GM11168 (cell line): ENCODE measurements at regions not wholly inside any gene's neighbourhood (a gene's known extent, or its start where the extent isn't known, plus 50 kb on each side); places are given as distances from the start of the nearest gene placed in this dataset.
"Not testable (repeated sequence)": the region's sequence is repeated elsewhere in the genome, so short reads cannot be mapped to it uniquely, and the experiment has no call there.

Experiments used
- in situ Hi-C: fragments of 300-500 bp; cut with MboI; formaldehyde crosslinking; loops from one replicate; pipeline ENCODE4 v1.12.0; 2022; ENCODE audit warnings: low sequenced_read_pairs; ENCODE audit not compliant: unreplicated experiment

DNA sequence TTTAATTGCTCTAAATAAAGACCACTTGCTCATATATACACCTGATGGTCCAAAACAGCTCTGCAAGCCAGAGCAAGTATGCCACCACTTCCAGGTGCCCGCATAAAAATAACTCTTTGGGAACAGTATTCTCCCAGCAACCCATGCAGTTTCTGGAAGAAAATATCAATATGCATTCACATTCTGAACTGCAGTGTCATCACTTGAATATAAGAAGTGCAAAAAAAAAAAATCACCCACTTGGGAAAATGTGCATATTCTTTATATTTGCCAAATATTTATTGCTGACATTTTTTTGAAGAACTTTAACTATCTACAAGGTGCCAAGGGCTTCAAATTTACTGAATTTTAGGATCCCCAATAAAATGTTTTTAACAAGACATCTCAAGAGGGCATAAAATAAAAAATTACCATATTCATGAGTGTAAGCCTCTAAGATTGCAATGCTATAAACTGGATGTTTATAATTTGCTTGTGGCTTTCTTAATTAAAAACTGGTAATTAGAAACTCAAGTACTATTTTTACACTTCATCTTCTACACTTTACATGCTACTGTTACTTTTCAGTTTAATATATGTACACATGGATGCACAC, 360.6 kb upstream of the HNRNPA3 start:
- in situ Hi-C loops = no loop called here

DNA sequence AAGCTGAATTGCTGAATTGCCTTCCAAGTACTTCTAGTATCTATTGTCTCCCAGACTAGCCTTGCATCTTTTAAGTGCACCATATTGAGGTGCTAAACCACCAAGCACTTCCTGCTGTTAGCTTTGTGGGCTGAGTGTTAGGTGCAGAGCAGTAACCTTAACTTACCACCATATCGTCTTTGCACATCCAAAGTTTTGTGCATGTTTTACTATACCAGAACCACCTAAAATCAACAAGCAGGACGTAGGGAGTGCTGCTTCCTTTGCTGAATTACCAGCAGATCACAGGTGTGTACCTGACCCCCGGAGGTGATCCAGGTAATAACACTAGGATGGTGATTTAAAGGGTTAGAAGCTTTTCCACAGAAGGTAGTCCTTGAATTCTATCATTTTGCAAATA, 359.9 kb upstream of the HNRNPA3 start:
- in situ Hi-C loops = no loop called here

DNA sequence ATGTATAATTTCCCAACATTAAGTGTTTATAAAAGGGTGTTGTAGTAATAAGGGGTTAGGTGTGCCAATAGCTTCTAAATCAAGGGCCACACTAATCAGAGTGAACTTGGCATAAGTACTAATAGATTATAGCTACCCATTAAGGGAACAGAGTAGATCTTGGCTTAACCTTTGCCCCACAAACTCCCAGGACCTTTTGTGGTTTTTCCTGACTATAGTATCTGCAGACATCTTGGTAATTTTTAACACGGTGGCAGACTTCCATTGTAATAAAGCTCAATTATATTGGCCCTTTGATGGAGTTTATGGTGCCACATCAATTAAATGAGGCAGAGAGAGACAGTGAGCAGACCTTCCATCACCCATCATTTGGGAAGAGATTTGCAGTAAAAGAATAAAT, 358.5 kb upstream of the HNRNPA3 start:
- in situ Hi-C loops = no loop called here

DNA sequence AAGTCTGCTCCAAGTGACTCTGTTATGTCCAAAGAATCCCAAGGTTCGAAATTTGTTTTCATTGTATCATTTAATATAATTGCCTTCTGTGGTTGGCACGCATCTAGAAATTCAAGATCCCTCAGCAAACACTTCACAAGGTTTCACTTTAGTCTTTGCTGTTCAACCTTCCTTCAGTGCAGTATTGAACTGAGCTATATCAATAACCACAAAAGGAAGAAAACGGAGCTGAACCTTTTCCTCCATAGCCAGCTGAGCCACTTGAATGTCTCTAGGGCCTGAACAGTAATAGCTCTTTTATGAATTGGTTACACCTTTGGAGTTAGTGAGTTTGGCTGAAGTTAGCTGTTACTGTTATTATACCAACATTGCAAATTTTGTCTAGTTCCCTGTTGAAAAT, 357.7 kb upstream of the HNRNPA3 start:
- in situ Hi-C loops = no loop called here

DNA sequence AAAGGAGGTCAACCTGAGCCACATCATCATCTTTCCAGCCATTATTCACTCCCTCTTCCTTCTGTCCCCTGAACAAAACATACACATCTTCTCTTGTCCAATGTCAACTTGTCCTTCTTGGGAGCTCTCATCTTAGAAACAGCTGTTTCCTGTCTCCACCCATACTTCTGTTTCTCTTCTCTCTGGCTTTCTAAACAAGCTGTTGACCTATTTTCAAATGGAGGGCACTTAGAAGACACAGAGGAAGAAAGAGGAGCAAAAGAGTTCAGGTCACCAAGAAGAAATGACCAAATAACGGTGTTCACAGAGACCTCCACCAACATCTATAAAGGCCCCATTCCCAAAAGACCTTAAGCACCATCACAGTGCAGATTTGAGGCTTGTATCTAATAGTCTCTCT, 355.9 kb upstream of the HNRNPA3 start:
- in situ Hi-C loops = no loop called here

DNA sequence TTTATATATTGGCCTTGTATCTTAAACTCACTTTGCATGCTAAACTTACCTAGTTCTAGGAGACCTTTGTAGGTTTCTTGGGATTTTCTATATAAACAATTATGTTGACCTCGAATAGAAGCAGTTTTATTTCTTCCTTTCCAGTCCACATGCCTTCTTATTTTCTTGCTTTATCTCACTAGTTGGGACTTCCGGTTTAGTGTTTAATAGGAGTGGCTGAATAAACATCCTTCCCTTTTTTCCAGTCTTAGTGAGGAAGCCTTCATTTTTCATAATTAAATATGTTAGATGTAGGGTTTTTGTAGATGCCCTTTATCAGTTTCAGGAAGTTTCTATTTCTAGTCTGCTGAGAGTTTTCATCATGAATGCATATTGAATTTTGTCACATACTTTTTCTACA, 347.3 kb upstream of the HNRNPA3 start:
- in situ Hi-C loops = no loop called here

DNA sequence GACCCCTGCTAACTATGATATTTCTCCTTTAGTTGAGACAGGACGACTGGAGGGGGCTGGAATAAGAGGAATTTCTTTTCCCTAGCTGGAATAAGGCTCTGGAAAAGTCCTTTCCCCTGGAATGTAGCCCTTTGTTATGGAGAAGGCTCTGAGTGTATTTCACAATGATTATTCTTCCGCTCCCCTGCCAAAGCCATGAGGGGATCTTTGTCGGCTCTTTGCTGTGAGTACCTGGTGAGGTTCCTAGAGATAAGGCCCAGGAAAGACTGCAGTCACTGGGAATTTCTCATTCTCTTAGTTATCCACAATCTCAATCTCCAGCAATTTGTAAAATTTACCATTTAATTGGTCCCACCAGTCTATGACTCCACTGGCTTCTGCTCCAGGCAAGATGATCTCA, 340.2 kb upstream of the HNRNPA3 start:
- in situ Hi-C loops = no loop called here

DNA sequence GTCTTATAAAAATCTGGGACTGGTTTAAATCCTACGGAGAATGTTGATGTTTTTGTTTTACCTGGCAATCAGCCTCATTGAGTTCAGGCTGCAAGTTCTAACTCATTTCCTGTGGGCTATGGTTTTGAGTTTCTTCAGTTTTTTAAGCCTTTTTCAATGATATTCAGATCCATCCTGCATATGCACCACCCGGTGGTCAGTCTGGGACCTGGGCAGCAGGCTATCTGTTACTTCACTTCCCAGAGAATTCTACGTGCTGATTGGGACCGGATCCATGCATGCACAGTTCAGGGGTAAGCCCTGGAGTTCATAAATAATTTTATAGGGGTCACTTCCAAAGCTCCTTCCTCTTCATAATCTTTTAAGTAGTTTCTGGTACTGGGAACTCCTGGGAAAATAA, 339.2 kb upstream of the HNRNPA3 start:
- in situ Hi-C loops = no loop called here

DNA sequence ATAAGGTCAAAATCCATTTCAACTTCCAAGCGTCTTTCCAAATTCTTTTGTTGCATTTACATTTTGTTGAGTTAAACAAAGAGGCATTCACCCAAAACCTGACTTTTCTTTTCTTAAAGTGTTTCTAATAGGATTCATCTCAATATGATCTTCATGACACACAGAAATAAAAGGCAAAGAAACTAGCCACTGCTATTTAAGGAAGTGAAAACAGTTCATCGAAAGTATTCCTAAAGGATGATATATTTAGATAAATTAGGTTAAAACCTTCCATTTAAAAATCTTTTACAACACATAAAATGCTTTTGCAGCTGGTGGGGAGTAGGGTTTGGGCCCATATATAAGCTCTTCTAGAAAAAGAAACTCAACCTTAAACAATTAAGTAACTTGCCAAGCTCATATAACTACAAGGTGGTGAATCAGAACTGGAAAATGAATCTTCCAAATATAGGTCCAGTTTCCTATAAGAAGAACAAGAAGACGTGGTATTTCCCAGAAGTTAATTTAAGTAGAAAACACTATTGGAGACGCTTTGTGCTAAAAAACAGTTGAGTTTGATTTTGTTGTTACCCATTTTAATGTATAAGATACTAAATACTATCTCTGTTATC, 336.0 kb upstream of the HNRNPA3 start:
- in situ Hi-C loops = no loop called here

DNA sequence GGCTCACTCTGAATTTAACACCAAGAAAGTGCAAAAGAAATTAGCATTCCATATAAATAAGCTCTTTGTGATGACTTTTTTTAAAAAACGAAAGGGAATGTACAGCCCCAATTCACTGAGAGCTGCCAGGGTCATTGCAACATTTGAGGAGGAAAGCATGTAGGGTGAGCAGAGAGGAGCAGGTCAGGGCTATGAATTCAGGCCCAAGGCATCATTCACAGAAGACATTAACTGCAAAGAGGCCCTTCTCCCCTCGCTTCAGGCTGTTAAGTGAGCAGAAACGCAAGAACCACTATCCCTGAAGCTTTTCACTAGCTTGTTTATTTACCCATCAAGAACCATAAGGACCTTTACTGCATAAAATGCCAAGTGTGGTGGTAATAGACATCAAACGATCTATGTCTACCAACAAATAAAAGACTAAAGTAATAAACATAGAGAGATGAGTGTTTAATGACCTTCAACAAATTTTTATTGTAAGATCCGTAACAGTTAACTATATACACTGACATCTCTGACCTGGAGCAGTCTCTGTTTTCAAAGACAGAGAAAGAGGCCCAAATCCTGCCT, 333.1 kb upstream of the HNRNPA3 start:
- in situ Hi-C loops = no loop called here

DNA sequence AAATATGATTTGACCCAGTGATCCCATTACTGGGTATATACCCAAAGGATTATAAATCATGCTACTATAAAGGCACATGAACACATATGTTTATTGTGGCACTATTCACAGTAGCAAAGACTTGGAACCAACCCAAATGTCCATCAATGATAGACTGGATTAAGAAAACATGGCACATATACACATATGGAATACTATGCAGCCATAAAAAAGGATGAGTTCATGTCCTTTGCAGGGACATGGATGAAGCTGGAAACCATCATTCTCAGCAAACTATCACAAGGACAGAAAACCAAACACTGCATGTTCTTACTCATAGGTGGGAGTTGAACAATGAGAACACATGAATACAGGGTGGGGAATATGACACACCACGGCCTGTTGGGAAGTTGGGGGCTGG, 330.5 kb upstream of the HNRNPA3 start:
- in situ Hi-C loops = not testable (repeated sequence)

DNA sequence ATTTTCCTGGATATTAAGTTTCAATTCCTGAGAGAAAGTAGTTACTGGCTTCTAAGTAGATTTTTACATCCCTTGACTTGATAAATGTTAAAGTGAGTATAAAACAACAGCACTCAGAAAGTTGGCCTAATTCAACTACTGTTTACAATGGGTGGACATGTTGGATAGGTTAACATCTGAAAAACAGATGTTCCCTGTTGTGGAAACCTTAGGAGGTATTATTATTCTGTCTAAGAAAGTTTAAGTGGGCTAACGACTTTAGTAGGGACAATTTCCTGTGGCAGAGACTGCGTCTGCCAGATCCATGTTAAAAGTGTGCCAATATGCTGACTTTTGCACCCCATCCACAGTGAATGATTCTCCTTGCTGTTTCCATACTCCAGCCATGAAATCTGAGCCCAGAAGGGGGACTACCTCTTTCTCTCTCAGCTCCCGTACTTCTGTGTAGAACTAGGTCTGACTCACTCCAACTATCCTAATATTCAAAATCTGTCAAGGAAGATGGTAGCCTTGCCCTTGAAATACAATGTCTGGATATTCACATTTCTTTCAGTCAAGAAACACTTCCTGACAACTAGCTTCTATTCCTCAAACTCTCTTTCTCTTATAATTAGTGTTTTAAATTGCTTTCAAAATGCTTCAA, 327.5 kb upstream of the HNRNPA3 start:
- in situ Hi-C loops = no loop called here

DNA sequence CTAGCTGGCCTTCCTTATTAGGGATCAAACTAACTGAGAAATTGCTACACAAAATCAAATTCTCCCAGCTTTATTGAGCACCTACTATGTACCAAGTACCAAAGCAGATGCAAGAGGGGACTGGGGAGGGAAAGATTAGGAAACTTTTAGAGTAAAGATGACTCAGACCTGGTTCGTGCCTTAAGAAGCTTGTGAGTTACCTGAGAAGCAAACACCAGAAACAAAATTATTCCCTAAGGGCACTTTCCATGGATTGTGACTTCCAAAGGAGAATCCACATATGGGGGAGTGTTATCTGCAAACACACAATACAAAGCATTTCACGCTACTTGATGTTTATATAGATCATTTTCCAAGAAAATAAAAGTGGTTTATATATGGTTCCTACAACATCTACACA, 326.9 kb upstream of the HNRNPA3 start:
- in situ Hi-C loops = no loop called here

DNA sequence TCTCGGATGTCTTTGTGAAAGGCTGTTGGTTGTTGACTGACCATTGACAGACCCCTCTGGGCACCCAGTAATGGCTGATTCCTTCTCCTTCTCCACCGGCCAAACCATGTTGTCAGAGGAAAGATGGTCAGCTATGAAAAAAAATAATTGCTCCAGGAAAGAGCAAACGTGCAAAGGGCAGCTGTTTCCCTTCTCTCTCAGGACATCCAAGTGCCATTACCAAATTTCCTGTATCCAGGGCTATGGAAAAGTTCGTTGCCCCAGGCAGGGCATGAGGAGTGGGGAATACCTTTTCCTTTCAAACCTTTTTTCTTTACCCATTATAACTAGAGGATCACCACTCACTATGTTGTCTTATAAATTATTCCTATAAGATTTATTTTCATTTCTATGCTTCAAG, 321.5 kb upstream of the HNRNPA3 start:
- in situ Hi-C loops = no loop called here

DNA sequence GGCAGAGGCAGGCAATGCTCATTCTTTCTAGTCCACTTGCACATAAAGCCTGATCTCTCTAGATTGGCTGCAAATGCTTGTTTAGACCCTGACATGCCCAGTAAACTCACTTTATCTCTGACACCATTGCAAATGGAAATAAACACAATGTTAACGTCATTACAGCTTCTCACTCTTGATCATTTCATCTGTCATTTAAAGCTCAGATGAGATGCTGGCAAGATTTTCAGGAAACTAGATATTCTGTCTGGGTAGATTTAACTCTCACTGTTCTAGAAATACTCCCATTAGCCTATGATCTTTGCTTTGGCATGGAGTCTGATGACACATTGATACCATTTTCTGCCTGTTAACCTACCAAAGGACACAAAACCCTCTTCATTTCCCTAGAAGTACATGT, 320.7 kb upstream of the HNRNPA3 start:
- in situ Hi-C loops = no loop called here

DNA sequence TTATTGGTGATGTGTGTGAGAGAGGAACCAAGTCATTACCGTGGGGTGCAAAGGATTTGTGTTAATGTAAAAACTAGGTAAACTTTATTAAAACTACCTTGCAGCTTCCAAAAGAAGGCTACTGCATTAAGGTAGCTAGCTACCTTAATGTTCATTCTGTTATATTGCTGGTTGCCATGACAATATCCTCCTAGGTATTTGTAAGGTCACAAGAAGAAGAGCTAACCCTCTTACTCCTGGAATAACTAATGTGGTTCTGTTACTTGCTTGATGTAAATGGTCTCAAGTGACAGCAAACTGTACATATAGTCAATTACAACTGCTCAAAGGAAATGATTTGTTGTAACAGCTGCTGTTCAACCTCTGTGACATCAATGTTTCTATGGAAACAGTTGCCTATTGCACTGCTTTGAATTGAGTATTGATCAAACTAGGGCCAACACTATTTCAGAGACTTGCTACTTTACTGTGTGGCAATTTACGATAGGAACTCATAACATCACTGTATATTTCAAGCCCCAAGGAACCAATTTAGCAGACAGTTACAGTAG, 319.8 kb upstream of the HNRNPA3 start:
- in situ Hi-C loops = no loop called here

DNA sequence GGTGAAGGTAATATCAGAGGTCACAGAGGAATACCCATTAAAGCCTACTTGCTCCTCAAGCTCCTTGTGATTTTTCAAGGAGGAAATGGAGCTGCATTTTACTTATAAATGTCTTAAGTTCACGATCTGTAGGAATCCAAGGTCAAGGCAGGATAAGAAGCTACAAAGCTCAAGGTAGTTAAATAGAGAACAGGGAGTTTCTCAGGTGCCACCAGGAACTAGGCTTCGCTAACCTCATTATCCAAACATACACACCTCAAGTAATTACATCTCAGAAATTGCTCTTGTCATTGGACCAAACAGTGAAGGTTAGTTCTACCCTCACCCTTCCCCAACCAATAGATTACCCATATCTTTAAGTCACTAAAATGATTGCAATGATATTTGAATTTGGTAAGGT, 317.4 kb upstream of the HNRNPA3 start:
- in situ Hi-C loops = no loop called here

DNA sequence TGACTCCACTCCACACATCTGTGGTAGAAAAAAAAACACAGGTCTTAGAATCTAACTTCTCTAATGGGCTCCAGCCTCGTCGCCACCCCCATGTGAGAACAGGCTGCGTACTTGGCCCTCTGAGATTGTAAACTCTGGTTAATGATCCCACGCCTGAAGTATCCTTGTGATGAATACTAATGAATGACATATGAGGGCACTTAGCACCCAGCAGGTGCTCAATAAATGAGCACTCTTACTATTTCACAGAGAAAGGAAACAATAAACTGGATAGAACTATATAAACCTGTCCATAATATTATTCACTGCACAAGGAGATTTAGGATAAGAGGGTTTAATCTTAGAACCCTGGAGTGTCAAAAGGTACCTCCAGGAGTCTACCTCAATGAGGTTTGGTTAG, 310.1 kb upstream of the HNRNPA3 start:
- in situ Hi-C loops = no loop called here

DNA sequence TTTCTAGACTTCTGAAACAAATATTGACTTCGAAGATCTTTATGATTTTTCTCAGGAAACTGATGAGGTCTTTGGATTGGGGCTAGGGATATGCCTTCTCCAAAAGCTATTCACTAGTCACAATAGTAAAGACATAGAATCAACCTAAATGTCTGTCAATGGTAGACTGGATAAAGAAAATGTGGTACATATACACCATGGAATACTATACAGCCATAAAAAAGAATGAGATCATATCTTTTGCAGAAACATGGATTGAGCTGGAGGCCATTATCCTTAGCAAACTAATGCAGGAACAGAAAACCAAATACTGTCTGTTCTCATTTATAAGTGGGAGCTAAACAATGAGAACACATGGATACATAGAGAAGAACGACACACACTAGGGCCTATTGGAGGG, 308.5 kb upstream of the HNRNPA3 start:
- in situ Hi-C loops = not testable (repeated sequence)

DNA sequence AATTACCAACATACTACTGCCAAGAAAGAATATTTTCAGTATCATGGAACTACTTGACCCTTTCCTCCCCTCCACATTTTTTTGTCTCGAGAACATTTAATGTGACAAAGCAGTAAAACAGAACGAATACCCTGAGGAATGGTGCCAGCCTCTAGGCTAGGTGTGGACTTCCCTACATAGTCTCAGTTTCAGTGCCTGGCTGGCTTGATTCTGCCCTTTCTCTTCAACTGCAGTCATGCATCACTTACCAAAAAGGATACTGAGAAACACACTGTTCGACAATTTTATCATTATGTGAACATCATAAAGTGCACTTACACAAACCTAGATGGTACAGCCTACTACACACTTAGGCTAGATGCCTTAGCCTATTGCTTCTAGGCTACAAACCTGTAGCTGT, 305.3 kb upstream of the HNRNPA3 start:
- in situ Hi-C loops = no loop called here

DNA sequence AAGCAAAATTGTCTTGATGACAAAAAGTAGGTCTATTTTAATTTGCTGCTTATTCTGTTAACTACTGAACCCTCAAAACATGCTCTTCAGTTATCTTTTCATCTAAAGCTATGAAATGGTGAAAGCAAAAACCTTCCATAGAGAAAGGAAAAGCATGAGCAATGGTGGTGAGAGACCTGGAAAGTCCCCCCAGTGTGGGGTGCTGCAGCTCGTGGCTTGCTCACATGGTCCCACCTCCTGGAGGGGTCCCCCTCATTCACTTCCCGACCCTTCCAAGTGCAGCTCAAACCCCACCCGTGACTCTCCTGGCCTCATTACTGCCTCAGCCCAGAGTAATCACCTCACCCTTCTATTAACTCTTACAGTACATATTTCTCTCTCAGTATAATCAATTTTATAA, 301.8 kb upstream of the HNRNPA3 start:
- in situ Hi-C loops = no loop called here

DNA sequence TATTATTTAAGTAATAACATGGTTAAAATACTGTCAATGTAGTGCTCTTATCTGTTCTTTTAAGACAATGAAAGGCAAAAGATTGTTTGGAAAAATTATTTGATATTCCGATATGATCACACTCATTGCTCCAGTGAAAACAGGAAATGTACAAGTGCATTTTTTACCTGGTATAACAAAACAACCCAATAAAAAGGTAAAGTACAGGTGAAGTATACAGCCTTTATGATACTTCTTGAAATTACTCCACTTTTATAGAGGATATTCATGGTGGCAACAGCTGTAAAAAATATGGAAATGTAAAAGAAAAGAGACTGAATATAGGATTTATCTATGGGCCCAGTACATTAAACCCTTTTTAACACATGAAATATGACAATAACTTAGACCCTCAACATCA, 298.6 kb upstream of the HNRNPA3 start:
- in situ Hi-C loops = no loop called here
